Endothelial cell of umbilical vein (primary cell): ENCODE measurements at regions not wholly inside any gene's neighbourhood (a gene's known extent, or its start where the extent isn't known, plus 50 kb on each side); places are given as distances from the start of the nearest gene placed in this dataset.

Experiments
- BruUV-seq: library from RNA; stranded (reverse); fragments of 400-500 nt; replicated peaks from 2 replicates; lab custom pipeline; 2021; lab: Mats Ljungman, UMichigan
- CTCF ChIA-PET: fragments of 300-600, 350-600 bp; sonication (Branson Sonifier 250); formaldehyde crosslinking; loops from one replicate; lab custom pipeline; 2021; ENCODE audit warnings: antibody characterized with exemption, inconsistent platforms; lab: Charles Lee
- POLR2A ChIA-PET: fragments of 300-600, 350-600 bp; sonication (Branson Sonifier 250); formaldehyde crosslinking; loops from one replicate; lab custom pipeline; 2021; ENCODE audit warnings: antibody characterized with exemption, inconsistent platforms; lab: Charles Lee
- DNase-seq: peaks from one replicate; pipeline ENCODE4 v3.0.0-alpha.2; 2011; ENCODE audit warnings: low read depth, low spot score
- FAIRE-seq: peaks from 2 replicates; lab custom pipeline; 2011; peaks lifted over from hg19 to GRCh38; lab: Jason Lieb, UNC
- H2AFZ ChIP-seq: 2 replicates; pipeline ENCODE4 v1.6.0; 2012; ENCODE audit warnings: low read depth, low read length, control low read depth, inconsistent platforms
- H3K27ac ChIP-seq: 2 replicates; pipeline ENCODE4 v1.5.1; 2011; ENCODE audit warnings: low read depth, mild to moderate bottlenecking, control low read depth, low read length, moderate library complexity; ENCODE audit not compliant: insufficient read depth
- H3K27me3 ChIP-seq, 2 experiments: 2 replicates each; pipeline versions ENCODE4 v1.6.0 to v1.6.1; 2011; ENCODE audit warnings: low read length in 2 of 2, mixed read lengths in 1 of 2; ENCODE audit not compliant: control insufficient read depth in 2 of 2, insufficient read depth in 2 of 2
- H3K36me3 ChIP-seq, 2 experiments: 2 replicates in 1 of 2; 3 replicates in 1 of 2; pipeline ENCODE4 v1.5.1; 2011; ENCODE audit warnings: low read length in 2 of 2, mild to moderate bottlenecking in 1 of 2, moderate library complexity in 1 of 2; ENCODE audit not compliant: control insufficient read depth in 2 of 2, insufficient read depth in 2 of 2; ENCODE audit errors: extremely low read depth in 1 of 2
- H3K4me1 ChIP-seq: 3 replicates; pipeline ENCODE4 v1.5.1; 2011; ENCODE audit warnings: mild to moderate bottlenecking, low read length; ENCODE audit not compliant: control insufficient read depth, insufficient read depth; ENCODE audit errors: extremely low read depth
- H3K4me2 ChIP-seq: 2 replicates; pipeline ENCODE4 v1.6.1; 2011; ENCODE audit warnings: low read length, control low read depth, mixed read lengths; ENCODE audit not compliant: insufficient read depth
- H3K4me3 ChIP-seq, 3 experiments: fragments of 200-600 bp in 1 of 3; sonication (generic), shearing (Covaris generic) in 1 of 3; replicated peaks in 1 of 3; 2 replicates each; pipeline ENCODE4 v1.5.1; 2011 to 2016; ENCODE audit warnings: control low read depth in 3 of 3, low read length in 3 of 3, mild to moderate bottlenecking in 2 of 3, inconsistent platforms in 1 of 3, low read depth in 1 of 3, moderate library complexity in 1 of 3; ENCODE audit not compliant: insufficient read depth in 1 of 3
- H3K79me2 ChIP-seq: 2 replicates; pipeline ENCODE4 v1.6.0; 2012; ENCODE audit warnings: low read length, inconsistent platforms; ENCODE audit not compliant: control insufficient read depth, insufficient read depth
- H3K9ac ChIP-seq: replicated peaks from 2 replicates; pipeline ENCODE3; 2011; ENCODE audit warnings: low read length, control low read depth; ENCODE audit not compliant: insufficient read depth; ENCODE audit errors: extremely low read depth
- H3K9me1 ChIP-seq: replicated peaks from 3 replicates; pipeline ENCODE4 v1.6.0; 2011; ENCODE audit warnings: mild to moderate bottlenecking, low read length; ENCODE audit not compliant: control insufficient read depth, insufficient read depth; ENCODE audit errors: extremely low read depth
- H3K9me3 ChIP-seq: replicated peaks from 2 replicates; pipeline ENCODE4 v1.5.1; 2012; ENCODE audit warnings: low read length, inconsistent platforms; ENCODE audit not compliant: control insufficient read depth, insufficient read depth
- H4K20me1 ChIP-seq: replicated peaks from 2 replicates; pipeline ENCODE3; 2011; ENCODE audit warnings: mild to moderate bottlenecking, low read length; ENCODE audit not compliant: control insufficient read depth, insufficient read depth; ENCODE audit errors: extremely low read depth
- CTCF ChIP-seq, 2 donors: IDR thresholded peaks; 1 replicate in 1 of 2; 2 replicates in 1 of 2; pipeline ENCODE4 v1.5.1; 2011; ENCODE audit warnings: low read length in 2 of 2, mild to moderate bottlenecking in 2 of 2, moderate library complexity in 2 of 2, control low read depth in 1 of 2, inconsistent platforms in 1 of 2, low read depth in 1 of 2; ENCODE audit not compliant: insufficient read depth in 1 of 2; ENCODE audit errors: extremely low read depth in 1 of 2
- FOS ChIP-seq: IDR thresholded peaks from 2 replicates; pipeline ENCODE4 v1.6.1; 2011; ENCODE audit warnings: mild to moderate bottlenecking, low read length, moderate library complexity, borderline replicate concordance; ENCODE audit not compliant: insufficient read depth
- GATA2 ChIP-seq: IDR thresholded peaks from 2 replicates; pipeline ENCODE4 v1.7.0; 2011; ENCODE audit warnings: low read depth, mild to moderate bottlenecking, moderate library complexity, mixed read lengths, low read length; ENCODE audit not compliant: insufficient read length, insufficient read depth
- JUN ChIP-seq: IDR thresholded peaks from 2 replicates; pipeline ENCODE4 v1.6.1; 2011; ENCODE audit warnings: borderline replicate concordance, low read depth; ENCODE audit not compliant: insufficient read length, insufficient read depth
- MAX ChIP-seq: IDR thresholded peaks from 2 replicates; pipeline ENCODE4 v1.6.1; 2011; ENCODE audit not compliant: insufficient read depth, insufficient read length
- MYC ChIP-seq: IDR thresholded peaks from one replicate; pipeline ENCODE4 v1.6.1; 2011; ENCODE audit warnings: mild to moderate bottlenecking, low read depth, low read length
- POLR2A ChIP-seq: IDR thresholded peaks from 2 replicates; pipeline ENCODE4 v1.6.1; 2012; ENCODE audit warnings: low read depth, mild to moderate bottlenecking, control low read depth, low read length
- POLR2AphosphoS5 ChIP-seq: IDR thresholded peaks from 2 replicates; pipeline ENCODE4 v1.6.1; 2012; ENCODE audit warnings: low read depth, mild to moderate bottlenecking, control low read depth, low read length, moderate library complexity; ENCODE audit not compliant: insufficient read depth
- dilution Hi-C: fragments of 300-500 bp; cut with MboI; formaldehyde crosslinking; loops from one replicate; pipeline ENCODE4 v1.15.0; 2019; ENCODE audit warnings: low sequenced_read_pairs; ENCODE audit not compliant: extremely low pct_ligation_motif_present
- intact Hi-C: fragments of 100-400 bp; cut with micrococcal nuclease; formaldehyde crosslinking; loops from one replicate; pipeline ENCODE4 v1.10.0; 2022

- Histone ChIP-seq H3K4me3 (no peak overlapping the region), H3K9ac (no peak overlapping the region), H3K27me3 (no peaks in the 10 kb centered on the region), H3K79me2 (no peaks in the 10 kb centered on the region), H3K9me3 (no peaks in the 10 kb centered on the region), H3K4me2 (no peak overlapping the region), H3K9me1 (no peaks in the 10 kb centered on the region), H2AFZ (no peak overlapping the region), H4K20me1 (no peaks in the 10 kb centered on the region), H3K36me3 (no peaks in the 10 kb centered on the region), H3K27ac (no peak overlapping the region), H3K4me1 (peaks cover 7% of the 10 kb centered on the region)
- DNase-seq (no peak), FAIRE-seq (no peak)
- TF ChIP-seq JUN (no peak), POLR2A (no peak), MYC (no peak), GATA2 (no peak), POLR2AphosphoS5 (no peak), FOS (no peak), MAX (no peak), CTCF (IDR thresholded peaks at IDR 0.05; ENCODE audit: extremely low read depth in 1 of 2, insufficient read depth in 1 of 2, low read depth in 1 of 2, low read length in 2 of 2) (no peak)
- dilution Hi-C loops (no loop called here), intact Hi-C loops (no loop called here)
- POLR2A ChIA-PET: no interaction called here
- BruUV-seq: no TSS peak
- CTCF ChIA-PET: no interaction called here
Measured at GRCh38 chr2:61758159-61758558, 95.7 kb downstream of the FAM161A start.
